Mesendoderm (in vitro differentiated cells): ENCODE measurements at regions not wholly inside any gene's neighbourhood (a gene's known extent, or its start where the extent isn't known, plus 50 kb on each side); places are given as distances from the start of the nearest gene placed in this dataset.
"Not testable (repeated sequence)": the region's sequence is repeated elsewhere in the genome, so short reads cannot be mapped to it uniquely, and the experiment has no call there.

Experiments used
- DNase-seq: peaks from one replicate; pipeline ENCODE4 v3.0.0; 2013
- H2AK5ac ChIP-seq: 2 replicates; pipeline ENCODE4 v1.6.1; 2013; ENCODE audit warnings: low read length, inconsistent platforms
- H2BK120ac ChIP-seq: 2 replicates; pipeline ENCODE4 v1.6.1; 2013; ENCODE audit warnings: low read depth, mild to moderate bottlenecking, low read length, moderate library complexity, mixed read lengths
- H2BK15ac ChIP-seq: replicated peaks from 2 replicates; pipeline ENCODE4 v1.6.1; 2013; ENCODE audit warnings: low read depth, mild to moderate bottlenecking, moderate library complexity
- H2BK5ac ChIP-seq: 2 replicates; pipeline ENCODE4 v1.6.1; 2013; ENCODE audit warnings: low read length, inconsistent platforms
- H3K18ac ChIP-seq: 2 replicates; pipeline ENCODE4 v1.6.1; 2013; ENCODE audit warnings: mild to moderate bottlenecking, low read length, mixed read lengths
- H3K23ac ChIP-seq: one replicate; pipeline ENCODE4 v1.6.1; 2013; ENCODE audit warnings: low read length
- H3K27ac ChIP-seq: 2 replicates; pipeline ENCODE4 v1.5.1; 2013; ENCODE audit warnings: low read depth, mild to moderate bottlenecking, inconsistent platforms, low read length, moderate library complexity
- H3K27me3 ChIP-seq: 2 replicates; pipeline ENCODE4 v1.6.1; 2013; ENCODE audit warnings: low read length, control low read depth, mild to moderate bottlenecking, inconsistent platforms; ENCODE audit not compliant: insufficient read depth, poor library complexity
- H3K36me3 ChIP-seq: 2 replicates; pipeline ENCODE4 v1.6.1; 2013; ENCODE audit warnings: low read length, inconsistent platforms; ENCODE audit not compliant: control insufficient read depth, insufficient read depth
- H3K4ac ChIP-seq: one replicate; pipeline ENCODE4 v1.6.1; 2013; ENCODE audit warnings: low read depth, mild to moderate bottlenecking, low read length, moderate library complexity
- H3K4me1 ChIP-seq: 2 replicates; pipeline ENCODE4 v1.6.1; 2013; ENCODE audit warnings: low read depth, low read length, inconsistent platforms; ENCODE audit not compliant: control insufficient read depth
- H3K4me2 ChIP-seq: 2 replicates; pipeline ENCODE4 v1.6.1; 2013; ENCODE audit warnings: low read length
- H3K4me3 ChIP-seq: 2 replicates; pipeline ENCODE4 v1.5.1; 2013; ENCODE audit warnings: mild to moderate bottlenecking, low read length
- H3K56ac ChIP-seq: one replicate; pipeline ENCODE4 v1.6.1; 2013; ENCODE audit warnings: low read length
- H3K79me1 ChIP-seq: 2 replicates; pipeline ENCODE4 v1.6.1; 2013; ENCODE audit warnings: low read length, inconsistent platforms
- H3K79me2 ChIP-seq: 2 replicates; pipeline ENCODE4 v1.6.1; 2013; ENCODE audit warnings: mild to moderate bottlenecking, low read length; ENCODE audit not compliant: control insufficient read depth, insufficient read depth
- H3K9ac ChIP-seq: 2 replicates; pipeline ENCODE4 v1.6.1; 2013; ENCODE audit warnings: low read length, inconsistent platforms
- H4K5ac ChIP-seq: one replicate; pipeline ENCODE4 v1.6.1; 2013; ENCODE audit warnings: low read length
- H4K8ac ChIP-seq: one replicate; pipeline ENCODE4 v1.6.1; 2013; ENCODE audit warnings: low read depth, mild to moderate bottlenecking, control low read depth, low read length, moderate library complexity
- WGBS: extraction: QIAGEN DNeasy Blood & Tissue Kit; methylation state at CpG from one replicate; pipeline ENCODE4 v1.1.7; 2013; ENCODE audit warnings: low lambda C conversion rate, missing lambda C conversion rate; ENCODE audit not compliant: insufficient coverage; ENCODE audit errors: extremely low coverage; 5-methylcytosine and 5-hydroxymethylcytosine counted together

DNA sequence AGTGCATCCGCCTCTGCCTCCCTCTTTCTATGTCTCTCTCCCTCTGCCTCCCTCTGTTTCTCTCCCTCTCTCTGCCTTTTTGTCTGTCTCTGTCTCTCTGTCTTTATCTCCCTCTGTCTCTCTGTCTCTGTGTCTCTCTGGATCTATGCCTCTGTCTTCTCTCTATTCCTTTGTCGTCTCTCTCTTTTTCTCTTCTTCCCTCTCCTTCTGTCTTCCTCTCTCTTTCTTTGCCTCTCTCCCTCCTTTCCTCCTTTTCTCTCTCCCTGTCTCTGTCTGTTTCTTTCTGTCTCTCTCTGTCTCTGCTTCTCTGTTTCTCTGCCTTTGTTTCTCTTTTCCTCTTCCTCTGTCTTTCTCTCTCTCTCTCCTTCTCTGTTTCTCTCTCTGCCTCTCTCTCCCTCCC, 678.8 kb upstream of the NRP1 start:
- Histone ChIP-seq H3K18ac (no peak overlapping the region), H2BK15ac (no peak overlapping the region), H3K79me1 (no peaks in the 10 kb centered on the region), H2BK5ac (no peak overlapping the region), H4K5ac (no peak overlapping the region), H3K36me3 (no peaks in the 10 kb centered on the region), H2BK120ac (no peak overlapping the region), H3K79me2 (no peaks in the 10 kb centered on the region), H3K4me1 (no peaks in the 10 kb centered on the region), H3K27me3 (no peaks in the 10 kb centered on the region), H3K56ac (no peak overlapping the region), H3K27ac (no peak overlapping the region), H3K4me3 (no peak overlapping the region), H3K4ac (no peak overlapping the region), H4K8ac (no peak overlapping the region), H3K4me2 (no peak overlapping the region), H3K9ac (no peak overlapping the region), H3K23ac (no peak overlapping the region), H2AK5ac (no peak overlapping the region)
- no peak for DNase-seq
- no CpG with 5 or more reads among the region's 2 CpGs for WGBS

DNA sequence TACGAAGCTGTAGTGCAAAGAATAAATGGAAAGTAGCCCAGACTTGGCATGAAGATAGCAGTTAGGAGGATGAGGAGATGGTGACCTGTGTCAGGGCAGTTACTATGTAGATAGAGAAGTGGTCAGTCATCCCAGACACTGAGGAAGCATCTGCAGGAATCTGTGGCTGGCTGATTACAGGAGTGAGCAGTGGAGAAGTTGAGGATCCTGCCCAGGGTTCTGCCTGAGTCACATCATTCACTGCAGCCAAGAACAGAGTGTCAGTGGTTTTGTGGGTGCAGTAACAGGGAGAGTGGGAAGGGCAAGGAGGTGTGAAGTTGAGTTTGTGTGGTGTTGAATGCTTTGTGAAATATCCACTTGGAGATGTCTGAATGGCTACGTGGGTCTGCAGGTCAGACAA, 676.4 kb upstream of the NRP1 start:
- Histone ChIP-seq H3K9ac (no peak overlapping the region), H2BK15ac (no peak overlapping the region), H3K79me2 (no peaks in the 10 kb centered on the region), H3K79me1 (no peaks in the 10 kb centered on the region), H2AK5ac (no peak overlapping the region), H4K8ac (no peak overlapping the region), H2BK5ac (no peak overlapping the region), H3K27me3 (no peaks in the 10 kb centered on the region), H3K27ac (no peak overlapping the region), H4K5ac (no peak overlapping the region), H3K36me3 (no peaks in the 10 kb centered on the region), H3K56ac (no peak overlapping the region), H3K4me3 (no peak overlapping the region), H3K4ac (no peak overlapping the region), H3K18ac (no peak overlapping the region), H2BK120ac (no peak overlapping the region), H3K23ac (no peak overlapping the region), H3K4me1 (no peaks in the 10 kb centered on the region), H3K4me2 (no peak overlapping the region)
- DNase-seq, result no peak
- no CpG with 5 or more reads among the region's 2 CpGs for WGBS

DNA sequence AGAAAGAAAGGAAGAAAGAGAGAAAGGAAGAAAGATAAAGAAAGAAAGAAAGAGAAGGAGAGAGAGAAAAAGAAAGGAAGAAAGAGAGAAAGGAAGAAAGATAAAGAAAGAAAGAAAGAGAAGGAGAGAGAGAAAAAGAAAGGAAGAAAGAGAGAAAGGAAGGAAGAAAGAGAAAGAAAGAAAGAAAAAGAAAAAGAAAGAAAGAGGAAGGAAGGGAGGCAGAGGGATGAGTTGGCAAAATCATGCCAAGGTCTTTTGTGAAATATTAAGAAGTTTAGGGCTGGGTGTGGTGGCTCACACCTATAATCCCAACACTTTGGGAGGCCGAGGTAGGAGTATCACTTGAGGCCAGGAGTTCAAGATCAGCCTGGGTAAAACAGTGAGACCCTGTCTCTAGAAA, 675.8 kb upstream of the NRP1 start:
- not testable (repeated sequence) for H4K5ac ChIP-seq, H3K23ac ChIP-seq, H3K79me1 ChIP-seq, DNase-seq, H3K4me2 ChIP-seq, H2BK120ac ChIP-seq, H2BK5ac ChIP-seq, H3K79me2 ChIP-seq, H3K18ac ChIP-seq, H3K9ac ChIP-seq, H2AK5ac ChIP-seq, H3K27ac ChIP-seq, H3K27me3 ChIP-seq, H2BK15ac ChIP-seq, H3K4ac ChIP-seq, H4K8ac ChIP-seq, H3K4me3 ChIP-seq, H3K56ac ChIP-seq, H3K36me3 ChIP-seq, H3K4me1 ChIP-seq
- no CpG with 5 or more reads among the region's 1 CpG for WGBS

DNA sequence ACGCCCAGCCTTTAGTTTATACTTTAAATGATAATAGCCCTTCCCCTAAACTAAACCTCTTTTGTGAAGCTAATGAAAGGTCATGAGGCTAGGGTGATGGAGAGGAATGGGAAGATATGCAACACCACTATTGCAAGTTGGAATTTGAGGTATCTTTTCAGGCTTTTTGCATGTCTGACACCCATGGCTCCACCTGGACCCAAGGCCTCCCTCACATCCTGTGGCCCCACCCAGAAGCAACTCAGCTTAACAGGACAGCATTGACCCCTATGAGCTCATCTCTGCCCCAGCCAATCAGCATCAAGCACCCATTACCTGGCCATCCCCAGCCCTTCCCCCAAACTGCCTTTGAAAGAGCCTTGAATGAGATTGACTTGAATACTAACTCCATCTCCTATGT, 674.2 kb upstream of the NRP1 start:
- no peaks in the 10 kb centered on the region for H3K27me3 ChIP-seq
- no peak overlapping the region for H4K5ac ChIP-seq
- H3K79me1 ChIP-seq, result no peaks in the 10 kb centered on the region
- H3K4me2 ChIP-seq, result no peak overlapping the region
- H3K18ac ChIP-seq, result no peak overlapping the region
- no peak overlapping the region for H3K23ac ChIP-seq
- H2BK15ac ChIP-seq, result no peak overlapping the region
- no peak overlapping the region for H3K56ac ChIP-seq
- no peaks in the 10 kb centered on the region for H3K4me1 ChIP-seq
- WGBS, result no CpG with 5 or more reads among the region's 1 CpG
- peak; percentile 85 for DNase-seq
- no peak overlapping the region for H2BK5ac ChIP-seq
- no peak overlapping the region for H2AK5ac ChIP-seq
- H3K36me3 ChIP-seq, result no peaks in the 10 kb centered on the region
- H4K8ac ChIP-seq, result no peak overlapping the region
- no peaks in the 10 kb centered on the region for H3K79me2 ChIP-seq
- H3K9ac ChIP-seq, result no peak overlapping the region
- H3K4me3 ChIP-seq, result no peak overlapping the region
- H3K4ac ChIP-seq, result no peak overlapping the region
- no peak overlapping the region for H2BK120ac ChIP-seq
- H3K27ac ChIP-seq, result no peak overlapping the region

DNA sequence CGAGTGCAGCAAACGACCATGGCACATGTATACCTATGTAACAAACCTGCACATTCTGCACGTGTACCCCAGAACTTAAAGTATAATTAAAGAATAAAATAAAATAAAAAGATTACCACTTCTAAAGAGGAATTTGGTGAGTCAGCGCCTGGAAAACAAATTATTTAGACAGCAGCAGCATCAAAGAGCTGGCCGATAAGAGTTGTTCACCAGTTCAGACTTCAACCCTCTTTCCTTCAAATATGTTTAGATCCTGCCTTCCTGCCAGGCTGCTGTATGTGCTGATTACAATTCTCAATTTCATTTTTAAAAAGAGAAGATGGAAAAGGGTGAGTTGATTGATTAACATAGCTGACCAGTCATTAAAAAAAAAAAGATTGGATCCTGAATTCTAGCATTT, 672.0 kb upstream of the NRP1 start:
- no peak overlapping the region for H4K5ac ChIP-seq
- no peak overlapping the region for H3K18ac ChIP-seq
- no peaks in the 10 kb centered on the region for H3K79me1 ChIP-seq
- no peak overlapping the region for H3K27ac ChIP-seq
- DNase-seq, result no peak
- no peak overlapping the region for H3K4ac ChIP-seq
- H3K4me2 ChIP-seq, result no peak overlapping the region
- no peak overlapping the region for H3K4me3 ChIP-seq
- H2AK5ac ChIP-seq, result no peak overlapping the region
- no peak overlapping the region for H3K9ac ChIP-seq
- H4K8ac ChIP-seq, result no peak overlapping the region
- WGBS, result no CpG with 5 or more reads among the region's 5 CpGs
- no peak overlapping the region for H2BK120ac ChIP-seq
- no peaks in the 10 kb centered on the region for H3K4me1 ChIP-seq
- H2BK15ac ChIP-seq, result no peak overlapping the region
- no peak overlapping the region for H2BK5ac ChIP-seq
- no peaks in the 10 kb centered on the region for H3K79me2 ChIP-seq
- no peak overlapping the region for H3K23ac ChIP-seq
- no peaks in the 10 kb centered on the region for H3K36me3 ChIP-seq
- H3K27me3 ChIP-seq, result no peaks in the 10 kb centered on the region
- H3K56ac ChIP-seq, result no peak overlapping the region

DNA sequence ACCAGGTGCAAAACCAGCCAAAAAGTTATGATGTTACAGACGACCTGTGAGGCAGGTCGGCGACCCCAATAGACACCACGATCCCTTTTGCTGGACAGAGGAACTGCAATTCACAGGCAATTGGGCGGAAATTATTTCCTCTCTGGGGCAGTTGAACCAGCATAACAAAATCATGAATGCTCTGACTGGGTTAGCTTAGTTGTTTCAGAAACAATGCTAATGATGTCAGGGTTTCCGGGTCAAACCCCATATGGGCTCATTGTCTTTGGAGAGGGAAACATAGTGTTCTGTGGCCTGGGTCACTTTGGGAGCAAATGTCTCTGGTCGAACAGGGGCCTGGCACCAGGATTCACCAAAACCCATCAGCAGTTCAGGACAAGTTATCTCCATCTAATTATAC, 669.1 kb upstream of the NRP1 start:
- Histone ChIP-seq H2AK5ac (no peak overlapping the region), H3K4me1 (no peaks in the 10 kb centered on the region), H4K8ac (no peak overlapping the region), H3K27me3 (no peaks in the 10 kb centered on the region), H3K56ac (no peak overlapping the region), H3K23ac (no peak overlapping the region), H3K36me3 (no peaks in the 10 kb centered on the region), H2BK120ac (no peak overlapping the region), H3K79me2 (no peaks in the 10 kb centered on the region), H3K9ac (no peak overlapping the region), H3K18ac (no peak overlapping the region), H3K4ac (no peak overlapping the region), H3K79me1 (no peaks in the 10 kb centered on the region), H4K5ac (no peak overlapping the region), H3K4me3 (no peak overlapping the region), H2BK15ac (no peak overlapping the region), H3K4me2 (no peak overlapping the region), H3K27ac (no peak overlapping the region), H2BK5ac (no peak overlapping the region)
- no peak for DNase-seq
- no CpG with 5 or more reads among the region's 7 CpGs for WGBS
